HG03025 (cell line): ENCODE measurements at regions not wholly inside any gene's neighbourhood (a gene's known extent, or its start where the extent isn't known, plus 50 kb on each side); places are given as distances from the start of the nearest gene placed in this dataset.
"Not testable (repeated sequence)": the region's sequence is repeated elsewhere in the genome, so short reads cannot be mapped to it uniquely, and the experiment has no call there.

Experiments
- ATAC-seq: cut with Tn5 transposase; IDR thresholded peaks from one replicate; pipeline ENCODE4 v1.9.1; 2021; ENCODE audit warnings: mild to moderate bottlenecking, moderate library complexity; ENCODE audit not compliant: unreplicated experiment, low FRiP score

- ATAC-seq = no peak
Observed at GRCh38 chr12:124478985-124479645, 88.3 kb downstream of the NCOR2 start.

- no peak for ATAC-seq
Observed at GRCh38 chr12:124478416-124478815, 89.0 kb downstream of the NCOR2 start.

- ATAC-seq = no peak
Observed at GRCh38 chr12:124477107-124477915, 90.1 kb downstream of the NCOR2 start.

- no peak for ATAC-seq
Observed at GRCh38 chr12:124476011-124476400, 91.4 kb downstream of the NCOR2 start.

GRCh38 chr12:124475295-124476010, 92.0 kb downstream of the NCOR2 start:
- ATAC-seq = no peak

GRCh38 chr12:124474709-124475108, 92.7 kb downstream of the NCOR2 start:
- no peak for ATAC-seq

- no peak for ATAC-seq
Observed at GRCh38 chr12:124472690-124473279, 94.6 kb downstream of the NCOR2 start.

GRCh38 chr12:124471828-124472227, 95.6 kb downstream of the NCOR2 start:
- no peak for ATAC-seq

GRCh38 chr12:124470806-124471205, 96.6 kb downstream of the NCOR2 start:
- ATAC-seq = no peak

GRCh38 chr12:124470139-124470538, 97.3 kb downstream of the NCOR2 start:
- no peak for ATAC-seq

GRCh38 chr12:124469193-124469888, 98.1 kb downstream of the NCOR2 start:
- ATAC-seq = no peak

- ATAC-seq = not testable (repeated sequence)
Observed at GRCh38 chr12:124467549-124467948, 99.9 kb downstream of the NCOR2 start.

- ATAC-seq = peak; percentile 88
Observed at GRCh38 chr12:124466216-124467128, 100.9 kb downstream of the NCOR2 start.

- no peak for ATAC-seq
Observed at GRCh38 chr12:124465473-124465872, 101.9 kb downstream of the NCOR2 start.

GRCh38 chr12:124464830-124465229, 102.6 kb downstream of the NCOR2 start:
- ATAC-seq = no peak

- ATAC-seq = no peak
Observed at GRCh38 chr12:124464062-124464461, 103.3 kb downstream of the NCOR2 start.

- no peak for ATAC-seq
Observed at GRCh38 chr12:124463341-124463921, 104.0 kb downstream of the NCOR2 start.

GRCh38 chr12:124462750-124463149, 104.7 kb downstream of the NCOR2 start:
- ATAC-seq = no peak
